ENCODE measurements at regions not wholly inside any gene's neighbourhood (a gene's known extent, or its start where the extent isn't known, plus 50 kb on each side); places are given as distances from the start of the nearest gene placed in this dataset.

DNA sequence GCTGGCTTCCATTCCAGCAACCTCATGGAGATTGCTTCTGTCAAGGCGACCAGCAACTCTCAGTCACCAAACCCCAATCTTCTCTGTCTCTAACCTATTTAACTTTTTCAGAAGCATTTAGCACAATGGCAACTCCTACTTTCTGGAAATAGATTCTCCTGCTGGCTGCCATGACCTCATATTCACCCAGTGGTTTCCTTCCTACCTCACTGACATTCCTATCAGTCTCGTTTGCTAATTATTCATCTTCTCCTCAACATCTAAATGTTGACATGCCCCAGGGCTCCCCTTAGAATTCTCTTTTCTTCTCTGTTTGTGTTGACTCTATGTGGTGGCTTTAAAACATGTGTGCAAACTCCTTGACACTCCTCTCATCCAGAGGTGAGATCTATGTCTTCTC is 106.7 kb downstream of the OLFM4 start:
- no peaks in the 10 kb centered on the region for H3K9me3 ChIP-seq
- no peak overlapping the region for H3K4me3 ChIP-seq
- no peak overlapping the region for H3K27ac ChIP-seq
- TF ChIP-seq EP300 (IDR thresholded peaks at IDR 0.05): no peak
- TF ChIP-seq, protein P1, sequence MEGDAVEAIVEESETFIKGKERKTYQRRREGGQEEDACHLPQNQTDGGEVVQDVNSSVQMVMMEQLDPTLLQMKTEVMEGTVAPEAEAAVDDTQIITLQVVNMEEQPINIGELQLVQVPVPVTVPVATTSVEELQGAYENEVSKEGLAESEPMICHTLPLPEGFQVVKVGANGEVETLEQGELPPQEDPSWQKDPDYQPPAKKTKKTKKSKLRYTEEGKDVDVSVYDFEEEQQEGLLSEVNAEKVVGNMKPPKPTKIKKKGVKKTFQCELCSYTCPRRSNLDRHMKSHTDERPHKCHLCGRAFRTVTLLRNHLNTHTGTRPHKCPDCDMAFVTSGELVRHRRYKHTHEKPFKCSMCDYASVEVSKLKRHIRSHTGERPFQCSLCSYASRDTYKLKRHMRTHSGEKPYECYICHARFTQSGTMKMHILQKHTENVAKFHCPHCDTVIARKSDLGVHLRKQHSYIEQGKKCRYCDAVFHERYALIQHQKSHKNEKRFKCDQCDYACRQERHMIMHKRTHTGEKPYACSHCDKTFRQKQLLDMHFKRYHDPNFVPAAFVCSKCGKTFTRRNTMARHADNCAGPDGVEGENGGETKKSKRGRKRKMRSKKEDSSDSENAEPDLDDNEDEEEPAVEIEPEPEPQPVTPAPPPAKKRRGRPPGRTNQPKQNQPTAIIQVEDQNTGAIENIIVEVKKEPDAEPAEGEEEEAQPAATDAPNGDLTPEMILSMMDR (IDR thresholded peaks at IDR 0.05): no peak
- TF ChIP-seq POLR2A (IDR thresholded peaks at IDR 0.05): no peak
- H3K36me3 ChIP-seq: no peaks in the 10 kb centered on the region
- DNase-seq (ENCODE audit: low spot score in 2 of 2): no peak
- 68% methylated on average over 2 of the region's 2 CpGs for WGBS, 2 donors
- peaks cover 0 to 24% (median 0%) of the 10 kb centered on the region in 4 donors for H3K4me1 ChIP-seq
- H3K27me3 ChIP-seq: no peaks in the 10 kb centered on the region

DNA sequence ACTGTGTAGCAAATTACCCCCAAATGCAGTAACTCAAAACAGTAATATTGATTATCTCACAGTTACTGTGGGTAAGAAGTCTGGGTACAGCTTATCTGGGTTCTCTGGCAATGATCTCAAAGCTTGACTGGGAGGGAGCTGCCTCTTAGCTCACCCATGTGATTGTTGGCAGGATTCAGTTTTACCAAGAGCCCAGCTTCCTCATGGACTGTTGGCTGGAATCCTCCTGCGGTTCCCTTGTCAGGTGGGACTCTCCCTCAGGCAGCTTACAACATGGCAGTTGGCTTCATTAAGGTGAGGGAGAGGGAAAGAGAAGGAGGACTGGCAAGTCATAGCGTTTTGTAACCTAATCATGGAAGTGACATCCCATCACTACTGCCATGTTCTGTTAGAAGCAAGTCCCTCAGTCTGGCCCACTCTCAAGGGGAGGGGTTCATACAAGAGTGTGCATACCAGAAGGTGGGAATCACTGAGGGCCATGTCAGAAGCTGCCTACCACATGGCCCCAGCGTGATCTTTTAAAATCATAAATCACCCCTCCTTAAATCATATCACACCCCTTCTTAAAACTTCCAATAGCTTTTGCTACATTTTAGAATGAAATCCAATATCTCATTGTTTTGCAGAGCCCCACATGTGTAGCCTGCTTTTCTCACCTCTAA is 108.1 kb downstream of the OLFM4 start:
- H3K27me3 ChIP-seq: no peaks in the 10 kb centered on the region
- H3K4me3 ChIP-seq: no peak overlapping the region
- WGBS, 2 donors: 81 to 82% methylated on average over 3 of the region's 3 CpGs
- no peaks in the 10 kb centered on the region for H3K36me3 ChIP-seq
- peak overlapping the region in 2 of 4 donors; percentile 67 to 77 for H3K27ac ChIP-seq
- peaks cover 0 to 24% (median 0%) of the 10 kb centered on the region in 4 donors for H3K4me1 ChIP-seq
- DNase-seq (ENCODE audit: low spot score in 2 of 2): no peak
- no peaks in the 10 kb centered on the region for H3K9me3 ChIP-seq
- TF ChIP-seq POLR2A (IDR thresholded peaks at IDR 0.05): no peak
- TF ChIP-seq EP300 (IDR thresholded peaks at IDR 0.05): no peak
- TF ChIP-seq, protein P1 (IDR thresholded peaks at IDR 0.05): no peak

DNA sequence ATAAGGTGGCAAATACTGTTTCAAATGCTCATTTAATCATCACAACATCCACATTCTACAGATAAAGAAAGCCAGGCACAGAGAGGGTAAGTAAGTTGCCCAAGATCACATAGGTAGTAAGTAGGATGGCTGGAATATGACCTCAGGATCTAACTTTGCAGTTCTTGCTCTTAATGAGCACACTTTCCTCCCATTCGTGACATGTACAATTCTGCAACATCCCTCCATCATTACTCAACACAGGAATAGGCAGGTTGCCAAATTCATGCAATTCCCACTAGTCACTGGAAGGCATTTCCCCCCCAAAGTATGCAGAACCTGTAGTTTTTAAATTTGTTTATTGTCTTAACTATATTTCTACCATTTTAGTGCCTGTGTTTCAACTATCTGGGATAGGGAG is 109.2 kb downstream of the OLFM4 start:
- H3K27me3 ChIP-seq: no peaks in the 10 kb centered on the region
- no peaks in the 10 kb centered on the region for H3K36me3 ChIP-seq
- peak; percentile 28 to 90 for DNase-seq (ENCODE audit: low spot score in 2 of 2)
- TF ChIP-seq, protein P1 (IDR thresholded peaks at IDR 0.05): no peak
- peak in 1 of 2 donors; percentile 76 for TF ChIP-seq EP300 (IDR thresholded peaks at IDR 0.05)
- H3K9me3 ChIP-seq: no peaks in the 10 kb centered on the region
- 28 to 44% methylated on average over 1 of the region's 1 CpG for WGBS, 2 donors
- peaks cover 0 to 24% (median 2%) of the 10 kb centered on the region in 4 donors for H3K4me1 ChIP-seq
- peak overlapping the region in 1 of 4 donors; percentile 27 for H3K4me3 ChIP-seq
- peak overlapping the region in 2 of 4 donors; percentile 77 for H3K27ac ChIP-seq

DNA sequence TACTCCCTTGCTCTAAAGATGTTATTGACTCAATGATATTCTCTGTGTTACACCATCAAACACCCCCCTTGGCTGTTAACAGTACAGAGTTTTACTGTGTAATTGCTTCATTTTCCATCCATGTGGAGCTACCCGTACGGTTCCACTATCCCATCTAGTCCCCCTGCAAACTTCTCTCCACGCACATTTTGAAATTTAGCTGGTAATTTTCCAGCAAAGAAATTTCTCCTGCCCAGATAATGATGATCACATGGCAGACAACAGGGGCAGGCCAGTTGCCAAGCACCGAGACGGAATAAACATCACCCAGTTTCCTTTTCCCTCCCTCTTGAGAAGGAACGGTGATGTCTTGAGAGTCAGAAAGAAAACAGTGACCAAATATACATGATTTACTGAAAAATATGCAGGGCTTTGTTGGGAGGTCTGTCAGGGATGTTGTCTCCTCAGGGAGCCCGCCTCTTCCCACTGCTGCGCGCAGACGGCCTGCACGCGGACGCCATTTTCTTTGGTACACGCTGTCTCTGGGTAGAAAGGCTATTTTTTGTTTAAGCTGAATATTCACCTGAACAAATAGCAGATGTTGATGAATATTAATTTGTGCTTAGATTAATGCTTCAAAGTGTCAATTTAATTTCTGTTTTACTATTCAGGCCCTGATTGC is 109.9 kb downstream of the OLFM4 start:
- H3K36me3 ChIP-seq: no peaks in the 10 kb centered on the region
- H3K4me3 ChIP-seq: peak overlapping the region in 1 of 4 donors; percentile 27
- TF ChIP-seq POLR2A (IDR thresholded peaks at IDR 0.05) (no peak), EP300 (IDR thresholded peaks at IDR 0.05) (no peak)
- TF ChIP-seq, protein P1 (IDR thresholded peaks at IDR 0.05): no peak
- DNase-seq (ENCODE audit: low spot score in 2 of 2): peak; percentile 53 to 67
- peaks cover 0 to 24% (median 2%) of the 10 kb centered on the region in 4 donors for H3K4me1 ChIP-seq
- H3K9me3 ChIP-seq: no peaks in the 10 kb centered on the region
- H3K27ac ChIP-seq: peak overlapping the region in 3 of 4 donors; percentile 29 to 77 (median 77)
- 56 to 61% methylated on average over 14 of the region's 14 CpGs for WGBS, 2 donors
- no peaks in the 10 kb centered on the region for H3K27me3 ChIP-seq

DNA sequence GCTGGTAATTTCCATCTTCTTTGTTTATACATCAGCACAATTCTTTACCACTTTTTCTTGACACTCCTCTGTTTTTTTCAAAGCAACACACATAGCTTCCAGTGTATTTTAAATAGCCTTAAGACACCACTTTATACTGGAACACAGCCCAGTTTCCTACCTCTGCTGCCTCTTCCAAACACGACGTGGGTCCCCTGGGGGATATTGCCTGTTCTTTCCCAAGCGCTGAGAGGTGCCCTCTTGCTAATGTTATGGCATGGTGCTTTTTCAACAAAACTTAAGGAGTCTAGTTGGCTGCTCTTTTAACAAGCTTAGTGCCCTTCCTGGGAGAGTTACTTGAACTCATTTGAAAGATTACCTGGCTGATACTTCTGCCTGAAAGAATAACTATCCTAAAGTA is 112.7 kb downstream of the OLFM4 start:
- H3K4me3 ChIP-seq: no peak overlapping the region
- DNase-seq (ENCODE audit: low spot score in 2 of 2): no peak
- no peaks in the 10 kb centered on the region for H3K9me3 ChIP-seq
- no peaks in the 10 kb centered on the region for H3K27me3 ChIP-seq
- H3K36me3 ChIP-seq: no peaks in the 10 kb centered on the region
- H3K4me1 ChIP-seq: peaks cover 0 to 24% (median 2%) of the 10 kb centered on the region in 4 donors
- no peak for TF ChIP-seq EP300 (IDR thresholded peaks at IDR 0.05)
- TF ChIP-seq POLR2A (IDR thresholded peaks at IDR 0.05): no peak
- TF ChIP-seq, protein P1 (IDR thresholded peaks at IDR 0.05): no peak
- no peak overlapping the region for H3K27ac ChIP-seq
- WGBS, 2 donors: 41 to 56% methylated on average over 3 of the region's 3 CpGs

Data from tibial nerve (tissue), 4 donors.